ENCODE measurements at regions not wholly inside any gene's neighbourhood (a gene's known extent, or its start where the extent isn't known, plus 50 kb on each side); places are given as distances from the start of the nearest gene placed in this dataset.
"Not testable (repeated sequence)": the region's sequence is repeated elsewhere in the genome, so short reads cannot be mapped to it uniquely, and the experiment has no call there.

DNA sequence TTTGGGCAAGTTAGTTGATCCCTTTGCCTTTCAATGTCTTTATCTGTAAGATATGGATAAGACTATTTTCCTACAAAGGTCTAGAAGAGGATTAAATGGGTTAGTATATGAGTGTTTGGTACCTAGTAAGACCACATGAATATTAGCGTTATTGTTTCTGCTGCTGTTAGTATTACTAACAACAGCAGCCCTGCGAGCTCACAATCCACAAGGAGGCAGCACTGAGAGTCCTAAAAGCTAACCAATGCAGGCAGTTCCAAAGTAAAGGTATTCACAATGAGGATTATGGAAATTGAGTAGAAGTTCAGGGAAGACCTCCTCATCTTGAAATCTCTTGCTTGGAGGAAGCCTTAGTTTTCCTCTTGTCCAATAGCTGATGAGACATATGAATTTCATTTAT, 248.9 kb downstream of the TDRD15 start:
- TF ChIP-seq, protein P1, sequence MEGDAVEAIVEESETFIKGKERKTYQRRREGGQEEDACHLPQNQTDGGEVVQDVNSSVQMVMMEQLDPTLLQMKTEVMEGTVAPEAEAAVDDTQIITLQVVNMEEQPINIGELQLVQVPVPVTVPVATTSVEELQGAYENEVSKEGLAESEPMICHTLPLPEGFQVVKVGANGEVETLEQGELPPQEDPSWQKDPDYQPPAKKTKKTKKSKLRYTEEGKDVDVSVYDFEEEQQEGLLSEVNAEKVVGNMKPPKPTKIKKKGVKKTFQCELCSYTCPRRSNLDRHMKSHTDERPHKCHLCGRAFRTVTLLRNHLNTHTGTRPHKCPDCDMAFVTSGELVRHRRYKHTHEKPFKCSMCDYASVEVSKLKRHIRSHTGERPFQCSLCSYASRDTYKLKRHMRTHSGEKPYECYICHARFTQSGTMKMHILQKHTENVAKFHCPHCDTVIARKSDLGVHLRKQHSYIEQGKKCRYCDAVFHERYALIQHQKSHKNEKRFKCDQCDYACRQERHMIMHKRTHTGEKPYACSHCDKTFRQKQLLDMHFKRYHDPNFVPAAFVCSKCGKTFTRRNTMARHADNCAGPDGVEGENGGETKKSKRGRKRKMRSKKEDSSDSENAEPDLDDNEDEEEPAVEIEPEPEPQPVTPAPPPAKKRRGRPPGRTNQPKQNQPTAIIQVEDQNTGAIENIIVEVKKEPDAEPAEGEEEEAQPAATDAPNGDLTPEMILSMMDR (IDR thresholded peaks at IDR 0.05; ENCODE audit: insufficient read depth, low read length): no peak
- H3K4me3 ChIP-seq (ENCODE audit: low read depth, low read length): no peak overlapping the region
- DNase-seq (ENCODE audit: low read depth): no peak

DNA sequence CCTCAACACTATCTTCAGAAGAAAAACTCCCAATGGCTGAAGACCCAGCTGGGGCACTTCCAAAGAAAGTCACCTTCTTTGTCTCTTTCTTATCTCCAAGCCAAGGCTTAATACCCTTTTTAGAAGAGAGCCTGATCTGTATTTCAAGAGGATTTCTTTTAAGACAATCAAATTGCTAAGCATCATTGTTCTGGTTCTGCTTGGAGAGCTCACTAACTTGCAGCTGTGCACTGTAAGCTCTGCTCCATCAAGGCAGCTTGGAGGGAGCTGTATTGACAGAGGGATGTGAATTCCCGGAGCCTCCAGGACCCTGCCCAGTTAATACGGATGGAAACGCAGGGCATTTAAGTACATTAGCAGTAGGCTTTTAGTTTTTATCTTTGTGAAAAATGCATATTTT, 253.1 kb downstream of the TDRD15 start:
- H3K4me3 ChIP-seq (ENCODE audit: low read depth, low read length): no peak overlapping the region
- no peak for DNase-seq (ENCODE audit: low read depth)
- TF ChIP-seq, protein P1 (IDR thresholded peaks at IDR 0.05; ENCODE audit: insufficient read depth, low read length): no peak

DNA sequence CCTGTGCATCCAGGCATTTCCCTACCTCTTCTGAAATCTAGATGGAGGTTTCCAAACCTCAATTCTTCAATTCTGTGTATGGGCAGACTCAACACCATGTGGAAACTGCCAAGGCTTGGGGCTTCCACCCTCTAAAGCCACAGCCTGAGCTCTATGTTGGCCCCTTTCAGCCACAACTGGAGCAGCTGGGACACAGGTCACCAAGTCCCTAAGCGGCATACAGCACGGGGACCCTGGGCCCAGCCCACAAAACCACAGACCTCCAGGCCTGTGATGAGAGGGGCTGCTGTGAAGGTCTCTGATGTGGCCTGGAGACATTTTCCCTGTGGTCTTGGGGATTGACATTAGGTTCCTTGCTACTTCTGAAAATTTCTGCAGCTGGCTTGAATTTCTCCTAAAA, 255.4 kb downstream of the TDRD15 start:
- H3K4me3 ChIP-seq (ENCODE audit: low read depth, low read length): no peak overlapping the region
- no peak for DNase-seq (ENCODE audit: low read depth)
- TF ChIP-seq, protein P1 (IDR thresholded peaks at IDR 0.05; ENCODE audit: insufficient read depth, low read length): no peak

DNA sequence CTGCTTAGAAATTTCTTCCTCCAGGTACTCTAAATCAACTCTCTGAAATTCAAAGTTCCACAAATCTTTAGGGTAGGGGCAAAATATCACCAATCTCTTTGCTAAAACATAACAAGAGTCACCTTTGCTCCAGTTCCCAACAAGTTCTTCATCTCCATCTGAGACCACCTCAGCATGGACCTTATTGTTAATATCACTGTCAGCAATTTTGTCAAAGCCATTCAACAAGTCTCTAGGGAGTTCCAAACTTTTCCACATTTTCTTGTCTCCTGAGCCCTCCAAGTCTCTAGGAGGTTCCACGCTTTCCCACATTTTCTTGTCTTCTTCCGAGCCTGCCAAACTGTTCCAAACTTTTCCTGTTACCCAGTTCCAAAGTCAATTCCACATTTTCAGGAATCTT, 255.9 kb downstream of the TDRD15 start:
- not testable (repeated sequence) for H3K4me3 ChIP-seq (ENCODE audit: low read depth, low read length); DNase-seq (ENCODE audit: low read depth)

DNA sequence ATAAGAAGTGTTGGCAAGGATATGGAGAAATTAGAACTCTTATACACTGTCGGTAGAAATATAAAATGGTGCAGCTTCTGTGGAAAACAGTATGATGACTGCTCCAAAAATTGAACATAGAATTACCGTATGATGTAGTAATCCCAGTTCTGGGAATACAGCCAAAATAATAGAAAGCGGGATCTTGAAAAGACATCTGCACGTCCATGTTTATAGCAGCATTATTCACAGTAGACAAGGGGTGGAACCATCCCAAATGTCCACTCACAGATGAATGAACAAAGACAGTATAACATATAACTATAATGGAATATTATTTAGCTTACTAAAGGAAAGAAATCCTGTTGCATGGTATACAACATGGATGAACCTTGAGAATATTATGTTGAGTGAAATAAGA, 257.7 kb downstream of the TDRD15 start:
- TF ChIP-seq, protein P1 (IDR thresholded peaks at IDR 0.05; ENCODE audit: insufficient read depth, low read length): no peak
- H3K4me3 ChIP-seq (ENCODE audit: low read depth, low read length): no peak overlapping the region
- DNase-seq (ENCODE audit: low read depth): no peak

DNA sequence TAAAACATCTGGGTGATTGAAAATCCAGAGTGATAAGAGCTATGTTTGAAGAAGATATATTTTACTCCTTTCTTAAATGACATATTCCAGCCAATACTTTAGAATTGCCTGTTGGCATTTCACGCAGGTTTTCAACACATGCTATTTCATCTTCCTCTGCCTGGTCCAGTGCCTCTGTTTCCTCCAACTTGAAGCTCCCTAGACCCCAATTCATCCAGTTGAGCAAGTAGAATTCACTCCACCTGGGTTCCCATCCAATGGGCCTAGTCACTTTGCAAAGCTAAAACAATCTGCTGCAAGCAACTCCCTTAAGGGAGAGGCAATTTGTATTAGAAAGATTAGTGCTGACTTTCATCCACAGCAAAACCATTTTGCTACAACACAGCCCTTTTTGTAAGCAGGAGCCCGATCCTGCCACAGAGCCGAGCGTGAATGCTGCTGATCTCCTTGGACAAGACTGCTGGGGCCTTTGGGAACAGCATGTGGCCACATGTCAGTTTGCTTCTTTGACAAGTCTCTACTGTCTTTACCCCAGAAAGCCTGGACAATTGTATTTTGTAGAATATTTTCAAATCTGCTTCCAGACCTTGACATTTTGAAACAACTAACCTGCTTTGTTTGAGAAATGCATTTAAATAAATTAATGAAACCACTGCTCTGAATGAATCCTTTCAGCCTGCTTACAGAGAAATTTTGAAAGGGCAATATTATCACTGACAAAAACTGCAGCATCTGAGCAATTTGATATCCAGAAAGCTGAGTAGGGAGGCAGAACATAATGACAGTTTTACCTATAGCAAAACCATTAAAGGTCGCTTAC, 259.1 kb downstream of the TDRD15 start:
- TF ChIP-seq, protein P1 (IDR thresholded peaks at IDR 0.05; ENCODE audit: insufficient read depth, low read length): no peak
- DNase-seq (ENCODE audit: low read depth): no peak
- no peak overlapping the region for H3K4me3 ChIP-seq (ENCODE audit: low read depth, low read length)

DNA sequence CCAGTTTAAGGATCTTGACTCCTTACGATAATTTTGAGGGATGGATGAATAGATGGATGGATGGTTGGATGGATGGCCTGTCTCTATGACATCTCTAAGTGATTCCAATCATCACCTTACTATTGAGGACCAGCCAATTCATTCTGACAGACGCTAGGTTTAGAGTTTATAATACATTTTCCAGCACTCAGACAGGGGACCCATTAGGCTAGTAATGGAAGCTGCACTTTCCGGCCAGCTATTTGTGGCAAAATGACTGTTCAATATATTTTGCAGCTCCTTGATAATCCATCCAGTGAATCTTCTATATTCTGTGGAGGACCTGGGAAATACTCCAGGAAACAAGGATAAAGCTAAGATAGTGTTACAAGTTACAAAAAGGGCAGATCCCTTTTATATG, 262.9 kb downstream of the TDRD15 start:
- TF ChIP-seq, protein P1 (IDR thresholded peaks at IDR 0.05; ENCODE audit: insufficient read depth, low read length): no peak
- no peak for DNase-seq (ENCODE audit: low read depth)
- no peak overlapping the region for H3K4me3 ChIP-seq (ENCODE audit: low read depth, low read length)

All from fibroblast of the aortic adventitia (primary cell).